Activated gamma-delta T cell treated with Interleukin-2 at 50 U/mL for 16 hours (primary cell): ENCODE measurements at regions not wholly inside any gene's neighbourhood (a gene's known extent, or its start where the extent isn't known, plus 50 kb on each side); places are given as distances from the start of the nearest gene placed in this dataset.

Source experiments
- DNase-seq: peaks from one replicate; pipeline ENCODE4 v3.0.0-alpha.2; 2020

GRCh38 chr2:185152186-185152585, 553.9 kb downstream of the ZNF804A start:
- DNase-seq = no peak

GRCh38 chr2:185161701-185162100, 563.4 kb downstream of the ZNF804A start:
- DNase-seq = no peak

- no peak for DNase-seq
Observed at GRCh38 chr2:185174353-185174752, 564.3 kb upstream of the FSIP2 start.

- no peak for DNase-seq
Observed at GRCh38 chr2:185179743-185180142, 558.9 kb upstream of the FSIP2 start.

GRCh38 chr2:185181901-185182300, 556.7 kb upstream of the FSIP2 start:
- no peak for DNase-seq

- DNase-seq = no peak
Observed at GRCh38 chr2:185185044-185185443, 553.6 kb upstream of the FSIP2 start.

GRCh38 chr2:185187421-185187820, 551.2 kb upstream of the FSIP2 start:
- DNase-seq = no peak

GRCh38 chr2:185188656-185189055, 549.9 kb upstream of the FSIP2 start:
- no peak for DNase-seq

- no peak for DNase-seq
Observed at GRCh38 chr2:185201063-185201462, 537.5 kb upstream of the FSIP2 start.

GRCh38 chr2:185202381-185202780, 536.2 kb upstream of the FSIP2 start:
- no peak for DNase-seq

- no peak for DNase-seq
Observed at GRCh38 chr2:185202945-185203528, 535.6 kb upstream of the FSIP2 start.

- DNase-seq = no peak
Observed at GRCh38 chr2:185208261-185208660, 530.3 kb upstream of the FSIP2 start.

GRCh38 chr2:185215497-185215896, 523.1 kb upstream of the FSIP2 start:
- no peak for DNase-seq

- no peak for DNase-seq
Observed at GRCh38 chr2:185219981-185220380, 518.6 kb upstream of the FSIP2 start.

GRCh38 chr2:185222311-185222710, 516.3 kb upstream of the FSIP2 start:
- DNase-seq = no peak

GRCh38 chr2:185227391-185227790, 511.2 kb upstream of the FSIP2 start:
- DNase-seq = no peak

- DNase-seq = no peak
Observed at GRCh38 chr2:185239491-185239890, 499.1 kb upstream of the FSIP2 start.

GRCh38 chr2:185240796-185241195, 497.8 kb upstream of the FSIP2 start:
- DNase-seq = no peak

- no peak for DNase-seq
Observed at GRCh38 chr2:185241556-185241955, 497.0 kb upstream of the FSIP2 start.

- DNase-seq = no peak
Observed at GRCh38 chr2:185242462-185242861, 496.1 kb upstream of the FSIP2 start.

- DNase-seq = no peak
Observed at GRCh38 chr2:185245216-185245615, 493.4 kb upstream of the FSIP2 start.

GRCh38 chr2:185245806-185246205, 492.8 kb upstream of the FSIP2 start:
- no peak for DNase-seq

- DNase-seq = no peak
Observed at GRCh38 chr2:185246717-185247116, 491.9 kb upstream of the FSIP2 start.

- DNase-seq = no peak
Observed at GRCh38 chr2:185255566-185255965, 483.0 kb upstream of the FSIP2 start.

- no peak for DNase-seq
Observed at GRCh38 chr2:185265747-185266146, 472.9 kb upstream of the FSIP2 start.

- DNase-seq = no peak
Observed at GRCh38 chr2:185268651-185269050, 470.0 kb upstream of the FSIP2 start.
